ENCODE measurements at regions not wholly inside any gene's neighbourhood (a gene's known extent, or its start where the extent isn't known, plus 50 kb on each side); places are given as distances from the start of the nearest gene placed in this dataset.

GRCh38 chr3:22111226-22111625 lies 360.2 kb upstream of the ZNF385D start:
- TF ChIP-seq CREM (IDR thresholded peaks at IDR 0.05; ENCODE audit: low read depth) (no peak), CTCF (IDR thresholded peaks at IDR 0.05 in 2 of 3, conservative IDR thresholded peaks at IDR 0.05 in 1 of 3; ENCODE audit: insufficient read depth in 2 of 3, low read depth in 1 of 3, low read length in 3 of 3) (no peak), RCOR1 (IDR thresholded peaks at IDR 0.05; ENCODE audit: borderline replicate concordance in 1 of 2, low read depth in 2 of 2, low read length in 2 of 2) (no peak), FOS (IDR thresholded peaks at IDR 0.05; ENCODE audit: extremely low read depth, insufficient read length) (no peak), ZNF146 (CRISPR knock-in tag; IDR thresholded peaks at IDR 0.05; ENCODE audit: unreplicated experiment) (no peak)
